ENCODE measurements at regions not wholly inside any gene's neighbourhood (a gene's known extent, or its start where the extent isn't known, plus 50 kb on each side); places are given as distances from the start of the nearest gene placed in this dataset.

DNA sequence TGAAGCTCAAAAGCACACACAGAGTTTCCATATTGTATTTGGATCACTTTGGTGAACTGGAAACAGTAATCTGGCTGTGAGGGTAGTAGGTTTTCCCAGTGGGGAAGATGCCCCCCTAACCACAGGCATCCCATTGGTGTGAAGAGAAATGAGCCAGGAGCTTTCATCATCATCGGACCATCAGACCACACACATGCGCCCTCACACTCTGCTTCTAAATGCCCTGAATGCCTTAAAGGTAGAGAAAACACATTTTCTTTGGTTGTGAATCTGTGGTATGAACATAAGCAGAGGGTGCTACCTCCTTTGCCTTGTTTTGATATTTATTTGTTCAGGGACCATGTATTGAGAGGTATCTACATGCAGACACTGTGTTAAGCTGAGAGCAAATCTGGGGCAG lies 79.0 kb upstream of the DNAH14 start:
- DNase-seq, result no peak

DNA sequence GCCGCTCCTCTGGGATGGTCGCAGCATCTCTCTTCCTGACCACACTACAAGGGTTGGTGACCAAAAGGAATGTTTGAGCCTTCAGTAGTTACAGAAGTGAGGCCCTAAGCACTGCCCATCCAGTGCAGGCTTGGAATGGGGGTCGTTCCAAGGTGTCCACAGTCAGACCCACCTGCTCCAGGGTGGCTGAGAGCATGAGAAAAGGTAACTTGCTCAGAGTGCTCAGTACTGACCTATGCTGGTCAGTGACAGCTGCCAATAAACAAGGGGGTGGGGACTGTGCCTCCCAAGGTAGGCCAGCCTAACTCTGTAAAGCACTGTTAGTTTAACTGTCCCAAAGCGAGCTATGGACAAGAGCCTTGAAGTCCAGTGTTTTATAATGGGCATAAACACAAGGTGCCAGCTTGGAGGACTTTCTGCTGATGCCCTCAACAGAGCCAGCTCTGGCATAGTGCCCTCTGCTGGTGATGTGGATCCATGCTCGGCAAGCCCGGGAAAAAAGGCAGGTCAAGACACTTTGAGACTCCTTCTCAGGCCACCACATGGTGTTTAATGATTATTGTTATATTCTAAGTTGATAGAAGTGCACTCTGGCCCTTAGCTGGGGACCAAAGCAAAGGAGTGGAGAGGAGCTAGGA lies 78.1 kb upstream of the DNAH14 start:
- DNase-seq, result peak; percentile 59

DNA sequence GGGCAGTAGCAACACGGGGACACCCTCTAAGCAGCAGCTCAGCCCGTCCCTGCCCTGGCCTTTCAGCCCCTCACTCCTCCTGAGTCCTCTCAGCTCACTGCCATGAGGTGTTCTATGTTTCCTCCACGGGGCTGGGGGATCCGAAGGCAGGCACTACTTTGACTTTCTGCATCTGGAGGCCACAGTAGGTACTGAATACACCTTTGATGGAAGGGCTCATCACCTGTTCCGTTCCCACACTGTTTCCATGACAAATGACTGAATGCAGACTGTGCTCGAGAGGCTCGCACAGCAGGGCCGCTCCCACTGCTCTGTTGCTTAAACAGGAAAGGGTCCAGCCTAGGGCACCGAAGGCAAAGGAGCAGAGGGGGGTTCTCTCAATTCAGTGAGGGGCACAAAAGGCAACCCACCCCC lies 77.6 kb upstream of the DNAH14 start:
- DNase-seq, result no peak

DNA sequence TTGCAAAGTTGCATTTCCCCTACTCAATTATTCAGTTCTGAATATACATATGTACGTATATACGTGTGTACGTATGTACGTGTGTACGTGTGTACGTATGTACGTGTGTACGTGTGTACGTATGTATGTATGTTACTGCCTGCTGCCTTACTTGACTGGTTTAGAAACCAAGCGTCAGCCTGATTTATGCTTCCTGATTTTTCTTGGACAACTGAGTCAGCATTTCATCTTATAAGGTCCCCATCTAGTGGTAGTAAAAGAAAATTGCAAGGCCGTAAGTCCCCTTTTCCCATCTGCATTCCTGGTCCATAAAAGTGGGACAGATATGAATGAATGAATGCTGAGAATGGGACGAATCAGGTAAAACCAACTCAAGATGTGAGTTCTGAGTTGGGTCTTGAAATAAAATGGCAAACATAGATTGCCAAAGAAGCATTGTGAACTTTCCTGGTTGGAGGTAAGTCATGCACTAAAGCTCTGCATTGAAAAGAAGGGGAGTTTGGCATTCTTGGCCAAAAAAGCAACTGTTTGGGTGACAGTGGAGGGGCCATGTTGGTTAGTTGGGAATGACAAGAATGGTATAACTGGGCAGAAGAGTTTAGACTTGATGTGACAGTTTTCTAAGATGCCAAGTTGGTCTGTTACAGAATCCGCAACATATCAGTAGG lies 76.4 kb upstream of the DNAH14 start:
- no peak for DNase-seq

DNA sequence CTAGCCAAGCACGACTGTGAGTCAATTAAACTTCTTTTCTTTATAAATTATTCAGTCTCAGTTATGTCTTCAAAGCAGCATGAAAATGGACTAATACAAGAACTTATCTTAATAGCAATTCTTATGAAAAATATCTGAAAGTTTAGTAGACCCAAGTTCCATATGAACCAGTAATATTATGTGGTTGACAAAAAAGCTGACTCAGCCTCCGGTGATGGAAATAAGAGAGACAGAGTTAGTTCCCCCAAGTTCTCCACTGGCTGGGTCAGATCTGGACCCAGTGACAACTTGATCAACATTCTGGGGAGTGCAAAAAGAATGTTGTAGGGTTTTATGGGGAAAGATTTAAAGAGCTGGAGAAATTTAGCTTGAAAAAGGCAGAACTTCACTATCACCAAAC lies 72.5 kb upstream of the DNAH14 start:
- DNase-seq, result no peak

DNA sequence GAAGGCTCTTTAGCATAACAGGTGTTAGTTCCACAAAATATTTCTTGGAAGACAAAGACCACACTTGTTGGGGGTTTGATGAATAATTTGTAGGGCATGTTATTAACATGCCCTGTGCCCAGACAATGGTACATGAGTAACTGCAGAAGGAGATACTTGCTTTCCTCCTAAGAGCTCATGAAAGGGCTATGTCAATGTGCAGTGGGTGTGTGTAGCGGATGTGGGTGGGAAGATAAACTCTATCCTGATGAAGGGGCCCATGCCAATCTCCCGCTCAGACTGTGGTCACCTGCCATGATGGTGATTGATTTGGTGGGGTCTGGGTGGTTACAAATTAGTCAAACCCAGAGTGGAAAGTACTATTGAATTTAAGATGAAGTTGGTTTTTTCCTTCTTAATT lies 69.8 kb upstream of the DNAH14 start:
- DNase-seq, result no peak

DNA sequence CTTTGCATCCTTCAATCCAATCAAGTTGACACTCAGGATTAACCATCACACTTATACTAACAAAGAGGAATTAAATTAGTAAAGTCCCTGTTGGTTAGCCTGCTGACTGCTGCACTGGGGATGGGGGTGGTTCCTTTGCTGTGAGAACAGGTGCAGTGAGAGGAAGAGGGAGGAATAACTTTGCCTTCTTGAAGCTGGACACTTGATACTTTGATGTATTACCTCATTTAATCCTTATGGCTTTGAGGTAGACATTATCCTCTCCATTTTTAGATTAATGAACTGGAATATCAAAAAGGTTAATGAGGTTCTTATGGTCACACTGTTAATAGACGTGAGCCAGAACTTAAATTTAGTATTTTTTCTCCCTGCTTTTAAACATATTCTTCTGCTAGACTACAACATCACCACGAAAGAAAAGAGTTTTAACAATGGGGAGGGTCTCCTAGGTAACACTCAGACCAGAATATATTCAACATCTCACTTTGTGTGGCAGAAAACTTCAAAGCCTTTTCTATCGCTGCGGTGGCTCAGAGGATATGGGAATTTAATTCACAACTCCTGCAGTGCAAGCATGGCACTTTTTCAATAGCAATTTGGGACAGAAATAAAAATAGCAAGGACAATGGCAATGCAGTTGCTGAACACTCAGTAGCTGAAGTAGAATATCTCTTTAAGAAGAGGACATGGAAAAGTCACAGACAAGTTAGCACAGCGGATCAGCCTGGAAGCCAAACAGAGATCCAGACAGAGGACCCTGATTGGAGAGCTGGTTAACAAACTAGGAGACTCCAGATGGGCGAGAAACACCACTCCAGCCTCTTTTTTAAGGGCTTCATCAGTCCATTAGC lies 68.8 kb upstream of the DNAH14 start:
- no peak for DNase-seq

DNA sequence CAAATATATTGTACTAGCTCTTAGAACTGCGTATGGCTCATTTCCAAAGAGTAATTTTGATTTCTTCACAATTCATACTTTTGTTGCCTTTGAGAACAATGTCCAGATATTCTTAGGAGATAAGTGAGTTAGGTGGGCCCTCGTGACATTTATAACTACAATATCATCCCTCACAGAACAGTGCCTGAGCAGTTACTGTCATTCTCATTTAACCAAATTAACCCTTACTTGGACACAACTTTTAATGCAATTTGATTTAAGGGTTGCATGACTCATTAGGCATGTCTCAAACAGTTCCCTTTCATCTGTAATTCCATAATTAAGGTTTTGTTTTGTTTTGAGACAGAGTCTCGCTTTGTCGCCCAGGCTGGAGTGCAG lies 68.1 kb upstream of the DNAH14 start:
- no peak for DNase-seq

DNA sequence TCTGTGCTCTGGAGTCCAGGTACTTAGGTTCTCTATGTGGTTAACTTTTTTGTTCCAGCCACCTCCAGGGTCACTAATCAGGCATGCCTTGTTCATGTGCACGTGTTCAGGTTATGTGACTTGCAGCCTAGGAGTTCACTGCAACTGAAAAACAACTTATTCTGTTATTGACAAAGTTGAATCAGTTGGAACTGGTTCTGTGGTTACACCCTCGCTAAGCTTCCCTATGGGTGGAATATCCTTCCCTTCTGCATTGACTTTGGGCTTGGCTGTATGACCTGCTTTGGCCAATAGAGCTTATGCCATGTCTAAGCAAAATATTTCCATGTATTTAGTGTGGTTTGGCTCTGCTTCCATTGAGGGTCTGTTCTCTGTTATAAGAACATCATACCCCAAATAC lies 66.0 kb upstream of the DNAH14 start:
- DNase-seq, result no peak

DNA sequence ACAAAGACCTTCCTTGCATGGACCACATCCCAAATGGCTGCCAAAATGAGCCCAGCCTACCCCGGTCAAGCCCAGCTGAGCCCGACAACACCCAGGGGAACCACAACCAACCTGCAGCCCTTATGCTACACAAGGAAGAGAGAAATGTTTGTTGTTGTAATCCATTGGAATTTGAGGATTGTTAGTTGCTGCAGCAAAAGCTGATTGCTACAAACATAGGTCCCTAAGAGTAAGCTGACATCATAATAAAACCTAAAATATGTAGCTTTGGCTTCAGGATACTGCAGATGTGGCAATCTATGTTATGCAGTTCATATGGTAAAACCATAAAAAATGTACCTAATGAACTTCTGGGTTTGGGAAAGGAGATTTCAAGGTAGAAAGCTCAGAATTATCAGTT lies 65.5 kb upstream of the DNAH14 start:
- DNase-seq, result no peak

DNA sequence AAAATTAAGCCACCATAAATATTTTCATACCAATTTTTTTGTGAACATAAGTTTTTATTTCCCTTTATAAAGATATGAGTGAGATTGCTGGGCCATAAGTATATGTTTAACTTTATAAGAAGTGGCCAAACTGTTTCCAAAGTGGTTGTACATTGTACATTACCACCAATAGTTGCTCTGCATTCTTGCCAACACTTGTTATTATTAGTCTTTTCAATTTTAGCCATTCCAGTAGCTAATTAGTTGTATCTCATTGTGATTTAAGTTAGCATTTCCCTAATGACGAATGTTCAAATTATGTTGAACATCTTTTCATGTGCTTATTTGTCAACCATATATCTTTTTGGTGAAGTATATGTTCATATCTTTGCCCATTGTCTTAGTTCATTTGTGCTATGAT lies 64.0 kb upstream of the DNAH14 start:
- DNase-seq, result no peak

DNA sequence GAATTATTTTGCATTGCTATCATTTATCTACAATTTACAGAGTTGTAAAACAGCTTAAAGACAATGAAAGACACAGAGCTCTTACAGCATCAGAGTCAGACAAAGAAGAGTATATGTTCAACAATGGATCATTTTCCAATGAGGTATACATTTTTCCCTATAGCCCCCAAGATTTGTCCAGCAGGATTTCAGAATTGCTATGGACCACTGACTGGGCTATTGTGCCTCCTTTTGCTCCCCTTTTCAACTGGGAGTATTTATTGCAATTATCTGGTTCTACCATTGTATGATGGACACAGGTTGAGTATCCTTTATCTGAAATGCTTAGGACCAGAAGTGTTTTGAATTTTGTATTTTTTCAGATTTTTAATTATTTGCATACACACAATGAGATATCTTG lies 62.5 kb upstream of the DNAH14 start:
- no peak for DNase-seq

DNA sequence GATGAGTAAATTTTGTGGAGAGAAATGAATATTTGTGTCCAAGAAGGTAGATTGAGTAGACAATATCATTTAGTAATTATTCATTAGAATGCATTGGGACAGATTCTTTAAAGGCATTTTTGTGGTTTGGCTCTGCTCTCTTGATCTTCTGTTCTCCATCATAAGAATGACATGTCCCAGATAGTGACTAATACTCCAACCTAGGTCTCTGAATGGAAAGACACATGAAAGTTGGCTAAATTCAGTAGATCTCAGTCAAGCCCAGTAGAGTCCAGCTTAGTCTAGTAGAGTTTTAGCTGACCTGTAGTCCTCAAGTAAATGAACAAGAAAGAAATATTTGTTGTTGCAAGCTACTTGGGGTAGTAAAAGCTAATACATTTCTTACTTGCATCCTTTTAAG lies 61.8 kb upstream of the DNAH14 start:
- DNase-seq, result no peak

DNA sequence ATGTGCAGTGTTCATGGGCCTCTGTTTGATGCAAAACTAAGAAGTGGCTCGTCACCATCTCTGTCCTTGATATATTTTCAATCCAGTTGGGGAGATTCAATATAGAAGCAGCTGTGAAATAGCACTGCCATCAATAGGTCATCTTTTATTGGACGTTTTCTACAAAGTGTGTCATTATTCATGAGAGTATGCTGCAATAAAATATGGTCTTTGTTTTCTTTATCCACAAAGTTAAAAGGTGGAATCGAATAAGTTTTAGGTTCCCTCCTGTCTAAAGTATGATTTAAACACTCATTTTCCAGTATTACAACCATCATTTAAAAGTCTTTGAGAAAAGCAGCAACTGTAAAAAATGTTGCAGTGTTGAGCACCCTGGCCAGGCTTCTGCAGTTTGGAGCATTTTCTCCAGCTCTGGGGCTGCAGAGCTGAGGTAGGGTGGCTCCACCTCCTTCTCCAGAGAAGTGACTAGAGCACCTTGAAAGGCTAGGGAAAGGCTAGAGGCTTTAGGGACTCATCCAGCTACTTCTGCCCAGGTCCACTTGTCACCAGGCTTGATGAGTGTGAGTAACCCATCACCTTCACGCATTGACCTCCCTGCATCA lies 56.5 kb upstream of the DNAH14 start:
- no peak for DNase-seq

DNA sequence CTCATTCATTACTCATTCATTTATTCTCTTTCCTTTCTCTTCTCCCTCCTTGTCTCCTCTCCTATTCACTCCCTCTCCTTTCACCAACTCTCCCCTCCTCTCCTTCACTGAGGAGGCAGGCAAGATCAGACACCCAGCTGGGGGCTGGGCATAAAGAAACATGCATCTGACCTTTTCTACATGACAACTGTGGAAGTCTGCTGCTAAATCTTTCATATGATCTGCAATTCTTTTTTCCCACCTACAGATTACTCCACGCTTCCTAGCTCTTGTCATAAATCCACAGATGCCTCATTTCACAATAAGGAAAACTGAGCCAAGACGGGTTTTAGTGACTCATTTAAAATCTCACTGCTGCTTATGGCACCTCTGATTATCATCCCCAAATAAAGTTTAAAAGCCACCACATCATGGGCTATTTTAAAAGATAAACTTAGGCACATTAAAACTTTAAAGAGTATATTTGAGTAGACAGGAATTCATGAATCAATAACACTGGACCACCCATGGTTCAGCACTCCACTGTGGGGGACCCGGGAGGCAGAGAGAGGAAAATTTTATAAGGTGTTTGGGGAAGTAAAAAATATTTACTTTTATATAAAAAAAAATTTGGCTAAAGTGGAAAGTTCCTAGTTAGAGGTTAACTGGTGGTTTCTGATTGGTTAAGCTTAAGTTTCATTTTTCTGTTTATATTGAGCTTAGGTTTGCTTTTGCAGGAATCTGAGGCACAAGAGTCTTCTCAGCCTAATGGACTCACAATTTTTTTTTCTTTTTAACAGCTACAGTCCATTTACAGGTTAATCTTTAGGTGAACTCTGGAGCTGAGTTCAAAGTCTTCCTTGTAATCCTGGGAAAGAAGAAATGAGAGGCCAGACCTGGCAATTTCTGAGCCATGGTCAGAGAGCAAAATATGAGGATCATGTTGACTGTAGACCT lies 55.8 kb upstream of the DNAH14 start:
- DNase-seq, result no peak

DNA sequence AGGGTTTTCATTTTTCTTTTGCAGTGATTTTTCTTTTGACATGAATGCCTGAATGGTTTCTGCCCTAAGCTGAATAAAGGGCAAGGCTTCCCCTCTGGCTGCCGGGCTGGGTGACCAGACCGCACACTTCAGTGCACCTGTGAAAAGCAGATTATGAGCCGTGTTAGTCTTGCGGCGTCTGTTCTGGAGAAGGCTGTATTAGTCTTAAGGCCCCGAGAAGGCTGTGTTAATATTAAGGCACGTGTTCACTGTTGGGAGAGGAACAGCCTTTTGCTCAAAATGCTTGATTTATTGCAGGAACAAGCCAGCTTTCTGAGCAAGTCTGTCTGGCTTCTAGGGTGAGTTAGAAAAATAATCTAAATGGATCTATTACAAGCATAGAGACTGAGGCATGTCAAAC lies 54.7 kb upstream of the DNAH14 start:
- no peak for DNase-seq

DNA sequence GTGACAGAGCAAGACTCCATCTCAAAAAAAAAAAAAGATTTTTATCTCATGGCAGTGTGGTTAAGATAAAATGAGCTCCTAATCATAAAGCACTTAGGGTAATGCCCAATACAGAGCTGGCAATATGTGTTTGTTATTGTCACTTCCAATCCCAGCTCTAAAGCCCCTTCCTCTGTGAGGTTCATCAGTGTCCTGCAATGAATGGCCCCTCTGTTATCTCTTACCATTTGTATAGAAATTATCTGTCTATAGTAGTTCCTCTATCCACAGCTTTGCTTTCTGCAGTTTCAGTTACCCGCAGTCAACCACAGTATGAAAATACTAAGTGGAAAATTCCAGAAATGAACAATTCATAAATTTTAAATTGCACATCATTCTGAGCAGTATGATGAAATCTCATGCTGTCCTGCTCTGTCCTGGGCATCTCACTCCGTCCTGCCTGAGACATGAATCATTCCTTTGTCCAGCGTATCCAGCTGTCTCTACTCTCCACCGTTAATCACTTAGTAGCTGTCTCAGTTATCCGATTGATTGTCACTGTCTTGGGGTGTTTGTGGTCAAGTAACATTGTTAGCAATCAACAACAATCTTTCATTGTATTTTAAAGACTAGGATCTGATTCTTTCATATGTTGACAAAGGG lies 50.2 kb upstream of the DNAH14 start:
- no peak for DNase-seq
